Lower lobe of right lung (tissue), 2 donors: ENCODE measurements at regions not wholly inside any gene's neighbourhood (a gene's known extent, or its start where the extent isn't known, plus 50 kb on each side); places are given as distances from the start of the nearest gene placed in this dataset.

Experiments
- ATAC-seq, 2 donors: fragments of 200-7000 bp; cut with Tn5 transposase; one replicate each; pipeline ENCODE4 v1.9.1; 2020 to 2022; ENCODE audit warnings: mild to moderate bottlenecking in 2 of 2, moderate library complexity in 2 of 2
- DNase-seq: peaks from one replicate; pipeline ENCODE4 v3.0.0-alpha.2; 2020
- H3K27ac ChIP-seq: fragments of 200-600 bp; one replicate; pipeline ENCODE4 v1.8.0; 2022
- H3K27me3 ChIP-seq: fragments of 200-600 bp; one replicate; pipeline ENCODE4 v1.8.0; 2022; ENCODE audit warnings: low read depth
- H3K36me3 ChIP-seq: fragments of 200-600 bp; one replicate; pipeline ENCODE4 v1.8.0; 2022; ENCODE audit warnings: mild to moderate bottlenecking
- H3K4me1 ChIP-seq: fragments of 200-600 bp; one replicate; pipeline ENCODE4 v1.8.0; 2022
- H3K4me3 ChIP-seq: fragments of 200-600 bp; one replicate; pipeline ENCODE4 v1.8.0; 2022; ENCODE audit warnings: mild to moderate bottlenecking
- H3K9me3 ChIP-seq: fragments of 200-600 bp; one replicate; pipeline ENCODE4 v1.8.0; 2022
- CTCF ChIP-seq: fragments of 200-600 bp; IDR thresholded peaks from one replicate; pipeline ENCODE4 v1.8.0; 2022; ENCODE audit warnings: antibody characterized with exemption, mild to moderate bottlenecking
- intact Hi-C: fragments of 100-400 bp; cut with DNase I; formaldehyde crosslinking; loops from one replicate; pipeline ENCODE4 v1.11.0; 2022
- donor health status: DM: no; HTN: yes; CAD: no; lungs with severe emphysema.

GRCh38 chr5:166862581-166862980 lies 1428.9 kb upstream of the WWC1 start:
- no peak for ATAC-seq
- no peak overlapping the region for H3K4me3 ChIP-seq
- no peaks in the 10 kb centered on the region for H3K36me3 ChIP-seq
- no peak overlapping the region for H3K27ac ChIP-seq
- H3K4me1 ChIP-seq, result no peaks in the 10 kb centered on the region
- TF ChIP-seq CTCF, result no peak
- DNase-seq, result no peak
- intact Hi-C loops, result no loop called here
- no peaks in the 10 kb centered on the region for H3K27me3 ChIP-seq
- H3K9me3 ChIP-seq, result no peaks in the 10 kb centered on the region

- no peak overlapping the region for H3K4me3 ChIP-seq
- intact Hi-C loops, result no loop called here
Observed at GRCh38 chr5:166865206-166865605, 1426.2 kb upstream of the WWC1 start.

GRCh38 chr5:166880456-166880855 lies 1411.0 kb upstream of the WWC1 start:
- Histone ChIP-seq H3K4me3 (no peak overlapping the region), H3K27ac (no peak overlapping the region), H3K36me3 (no peaks in the 10 kb centered on the region), H3K27me3 (no peaks in the 10 kb centered on the region), H3K9me3 (no peaks in the 10 kb centered on the region), H3K4me1 (no peaks in the 10 kb centered on the region)
- intact Hi-C loops, result no loop called here
- no peak for ATAC-seq
- no peak for TF ChIP-seq CTCF
- no peak for DNase-seq

More at GRCh38 chr5:166865206-166865605, 1426.2 kb upstream of the WWC1 start:
- no peak for TF ChIP-seq CTCF
- DNase-seq (no peak), ATAC-seq (no peak)
- Histone ChIP-seq H3K27me3 (no peaks in the 10 kb centered on the region), H3K27ac (no peak overlapping the region), H3K9me3 (no peaks in the 10 kb centered on the region), H3K36me3 (no peaks in the 10 kb centered on the region), H3K4me1 (no peaks in the 10 kb centered on the region)

GRCh38 chr5:166881802-166882201 lies 1409.6 kb upstream of the WWC1 start:
- H3K4me1 ChIP-seq, result no peaks in the 10 kb centered on the region
- H3K4me3 ChIP-seq, result no peak overlapping the region
- intact Hi-C loops, result no loop called here
- H3K27me3 ChIP-seq, result no peaks in the 10 kb centered on the region
- no peak for TF ChIP-seq CTCF
- H3K27ac ChIP-seq, result no peak overlapping the region
- no peaks in the 10 kb centered on the region for H3K9me3 ChIP-seq
- no peak for ATAC-seq
- DNase-seq, result no peak
- H3K36me3 ChIP-seq, result no peaks in the 10 kb centered on the region

- Histone ChIP-seq H3K4me1 (no peaks in the 10 kb centered on the region), H3K27ac (no peak overlapping the region), H3K36me3 (no peaks in the 10 kb centered on the region), H3K9me3 (no peaks in the 10 kb centered on the region), H3K4me3 (no peak overlapping the region), H3K27me3 (no peaks in the 10 kb centered on the region)
- intact Hi-C loops, result no loop called here
- DNase-seq, result no peak
- TF ChIP-seq CTCF, result no peak
- ATAC-seq, result no peak
Observed at GRCh38 chr5:166883016-166883415, 1408.4 kb upstream of the WWC1 start.

GRCh38 chr5:166898166-166898565 lies 1393.3 kb upstream of the WWC1 start:
- ATAC-seq (no peak), DNase-seq (no peak)
- Histone ChIP-seq H3K27ac (no peak overlapping the region), H3K4me1 (no peaks in the 10 kb centered on the region), H3K4me3 (no peak overlapping the region), H3K27me3 (no peaks in the 10 kb centered on the region), H3K36me3 (no peaks in the 10 kb centered on the region), H3K9me3 (no peaks in the 10 kb centered on the region)
- intact Hi-C loops, result no loop called here
- TF ChIP-seq CTCF, result no peak
